Loucy (cell line): ENCODE measurements at regions not wholly inside any gene's neighbourhood (a gene's known extent, or its start where the extent isn't known, plus 50 kb on each side); places are given as distances from the start of the nearest gene placed in this dataset.

Experiments
- CTCF ChIP-seq: fragments of 200-600 bp; sonication (generic); conservative IDR thresholded peaks from 2 replicates; pipeline ENCODE4 v1.5.1; 2014; ENCODE audit warnings: mild to moderate bottlenecking, antibody characterized with exemption, low read length
- EZH2phosphoT487 ChIP-seq: fragments of 200-600 bp; IDR thresholded peaks from 2 replicates; pipeline ENCODE4 v1.6.1; 2018; ENCODE audit warnings: antibody characterized with exemption, mild to moderate bottlenecking, moderate library complexity, borderline replicate concordance

- TF ChIP-seq CTCF (no peak), EZH2phosphoT487 (no peak)
These were observed 187.8 kb downstream of the SNX19 start for GRCh38 chr11:130728185-130729180.
